Lower lobe of right lung (tissue), 2 donors: ENCODE measurements at regions not wholly inside any gene's neighbourhood (a gene's known extent, or its start where the extent isn't known, plus 50 kb on each side); places are given as distances from the start of the nearest gene placed in this dataset.
"Not testable (repeated sequence)": the region's sequence is repeated elsewhere in the genome, so short reads cannot be mapped to it uniquely, and the experiment has no call there.

Experiments
- ATAC-seq, 2 donors: fragments of 200-7000 bp; cut with Tn5 transposase; one replicate each; pipeline ENCODE4 v1.9.1; 2020 to 2022; ENCODE audit warnings: mild to moderate bottlenecking in 2 of 2, moderate library complexity in 2 of 2
- DNase-seq: peaks from one replicate; pipeline ENCODE4 v3.0.0-alpha.2; 2020
- H3K27ac ChIP-seq: fragments of 200-600 bp; one replicate; pipeline ENCODE4 v1.8.0; 2022
- H3K27me3 ChIP-seq: fragments of 200-600 bp; one replicate; pipeline ENCODE4 v1.8.0; 2022; ENCODE audit warnings: low read depth
- H3K36me3 ChIP-seq: fragments of 200-600 bp; one replicate; pipeline ENCODE4 v1.8.0; 2022; ENCODE audit warnings: mild to moderate bottlenecking
- H3K4me1 ChIP-seq: fragments of 200-600 bp; one replicate; pipeline ENCODE4 v1.8.0; 2022
- H3K4me3 ChIP-seq: fragments of 200-600 bp; one replicate; pipeline ENCODE4 v1.8.0; 2022; ENCODE audit warnings: mild to moderate bottlenecking
- H3K9me3 ChIP-seq: fragments of 200-600 bp; one replicate; pipeline ENCODE4 v1.8.0; 2022
- CTCF ChIP-seq: fragments of 200-600 bp; IDR thresholded peaks from one replicate; pipeline ENCODE4 v1.8.0; 2022; ENCODE audit warnings: antibody characterized with exemption, mild to moderate bottlenecking
- intact Hi-C: fragments of 100-400 bp; cut with DNase I; formaldehyde crosslinking; loops from one replicate; pipeline ENCODE4 v1.11.0; 2022
- donor health status: DM: no; HTN: yes; CAD: no; lungs with severe emphysema.

DNA sequence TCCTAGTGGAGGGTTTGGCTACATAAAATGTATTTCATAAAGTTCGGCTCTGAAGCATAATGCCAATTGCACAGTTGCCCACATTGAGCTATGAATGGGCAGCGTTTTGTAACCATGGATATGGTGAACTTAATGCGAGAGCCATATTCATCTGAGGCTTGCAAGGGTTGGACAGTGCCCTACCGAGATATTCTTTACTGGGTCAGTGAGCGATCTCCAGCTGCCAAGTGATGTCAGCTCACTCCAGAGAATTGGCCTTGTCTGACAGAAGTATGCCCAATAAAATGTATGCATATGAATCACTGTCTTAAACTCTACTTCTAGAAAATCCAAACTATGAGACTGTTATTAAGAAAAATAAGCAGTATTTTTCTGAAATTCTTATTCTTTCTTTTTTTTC is 719.6 kb upstream of the CDH18 start:
- H3K27ac ChIP-seq, DNase-seq, H3K27me3 ChIP-seq, ATAC-seq, H3K36me3 ChIP-seq, H3K9me3 ChIP-seq, H3K4me1 ChIP-seq, intact Hi-C loops, H3K4me3 ChIP-seq: not testable (repeated sequence)

DNA sequence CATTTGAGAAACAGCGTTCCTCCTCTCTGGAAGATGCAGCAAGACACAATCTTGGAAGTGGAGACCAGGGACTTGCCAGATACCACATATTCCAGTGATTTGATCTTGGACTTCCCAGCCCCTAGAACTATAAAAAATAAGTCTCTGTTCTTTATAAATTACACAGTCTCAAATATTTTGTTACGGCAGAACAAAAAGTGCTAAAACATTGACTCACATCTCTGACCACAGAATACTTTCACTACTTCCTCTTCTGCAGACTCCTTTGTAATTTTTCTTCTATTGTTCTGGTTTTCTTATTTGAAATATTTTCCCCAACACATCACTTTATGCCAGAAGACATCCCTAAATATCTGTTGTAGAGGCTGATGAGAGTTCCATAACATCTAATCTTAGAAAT is 706.1 kb upstream of the CDH18 start:
- Histone ChIP-seq H3K4me3 (no peak overlapping the region), H3K27me3 (no peaks in the 10 kb centered on the region), H3K36me3 (no peaks in the 10 kb centered on the region), H3K9me3 (no peaks in the 10 kb centered on the region), H3K27ac (no peak overlapping the region), H3K4me1 (no peaks in the 10 kb centered on the region)
- DNase-seq, result no peak
- ATAC-seq, result no peak
- intact Hi-C loops, result no loop called here
- no peak for TF ChIP-seq CTCF

DNA sequence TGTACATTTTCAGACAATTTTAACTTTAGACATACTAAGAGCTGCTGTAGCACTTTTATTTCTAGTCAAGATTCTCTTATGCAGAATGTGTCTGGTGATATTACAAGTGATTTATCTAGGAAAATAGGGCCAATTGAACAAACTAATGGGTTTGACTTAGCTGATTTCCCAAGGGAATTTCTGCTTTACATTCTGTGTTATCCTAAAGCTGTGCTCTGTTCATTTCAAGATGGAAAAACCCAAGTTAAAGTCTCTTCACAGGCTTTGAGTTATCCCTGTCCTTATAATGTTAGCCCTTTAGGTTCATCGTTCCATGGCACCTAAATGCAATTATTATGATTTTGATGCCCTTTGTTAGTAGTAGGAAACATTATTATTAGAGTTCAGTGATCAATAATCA is 704.9 kb upstream of the CDH18 start:
- intact Hi-C loops, result no loop called here
- no peak for TF ChIP-seq CTCF
- no peaks in the 10 kb centered on the region for H3K9me3 ChIP-seq

DNA sequence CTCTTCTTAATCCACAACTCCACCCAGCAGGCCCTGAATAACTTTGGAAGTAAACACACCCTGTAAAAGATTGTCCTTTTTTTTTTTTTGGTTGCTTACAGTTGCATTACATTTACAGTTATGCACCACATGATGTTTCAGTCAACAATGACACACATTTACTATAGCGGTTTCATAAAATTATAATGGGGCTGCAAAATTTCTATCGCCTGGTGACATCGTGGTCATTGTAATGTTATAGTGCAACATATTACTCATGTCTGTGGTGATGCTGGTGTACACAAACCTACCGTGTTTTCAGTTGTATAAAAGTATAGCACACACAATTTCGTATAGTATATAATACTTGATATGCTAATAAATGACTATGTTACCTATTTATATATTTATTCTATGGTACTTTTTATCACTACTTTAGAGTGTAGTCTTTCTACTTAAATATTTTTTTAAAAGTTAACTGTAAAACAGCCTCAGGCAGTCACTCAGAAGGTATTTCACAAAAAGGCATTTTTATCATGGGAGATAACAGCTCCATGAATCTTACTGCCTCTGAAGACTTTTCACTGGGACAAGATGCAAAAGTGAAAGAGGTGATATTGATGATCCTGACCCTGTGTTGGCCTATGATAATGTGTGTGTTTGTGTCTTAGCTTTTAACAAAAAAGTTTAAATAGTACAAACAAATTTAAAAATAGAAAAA is 695.4 kb upstream of the CDH18 start:
- no peaks in the 10 kb centered on the region for H3K9me3 ChIP-seq
- no peak for TF ChIP-seq CTCF
- H3K27me3 ChIP-seq, result no peaks in the 10 kb centered on the region
- intact Hi-C loops, result no loop called here
- no peaks in the 10 kb centered on the region for H3K4me1 ChIP-seq
- H3K36me3 ChIP-seq, result no peaks in the 10 kb centered on the region
- no peak for DNase-seq
- H3K4me3 ChIP-seq, result no peak overlapping the region
- H3K27ac ChIP-seq, result no peak overlapping the region
- ATAC-seq, result no peak

More for the DNA sequence above, 704.9 kb upstream of the CDH18 start:
- DNase-seq (no peak), ATAC-seq (no peak)
- Histone ChIP-seq H3K36me3 (no peaks in the 10 kb centered on the region), H3K27me3 (no peaks in the 10 kb centered on the region), H3K4me3 (no peak overlapping the region), H3K27ac (no peak overlapping the region), H3K4me1 (no peaks in the 10 kb centered on the region)

GRCh38 chr5:20680718-20681302 is 692.8 kb upstream of the CDH18 start:
- intact Hi-C loops, result no loop called here
- no peak for ATAC-seq

More at GRCh38 chr5:20680718-20681302, 692.8 kb upstream of the CDH18 start:
- no peaks in the 10 kb centered on the region for H3K36me3 ChIP-seq
- H3K9me3 ChIP-seq, result no peaks in the 10 kb centered on the region
- TF ChIP-seq CTCF, result no peak
- no peaks in the 10 kb centered on the region for H3K27me3 ChIP-seq
- no peak overlapping the region for H3K4me3 ChIP-seq
- no peak for DNase-seq
- no peak overlapping the region for H3K27ac ChIP-seq
- no peaks in the 10 kb centered on the region for H3K4me1 ChIP-seq
